ENCODE measurements at regions not wholly inside any gene's neighbourhood (a gene's known extent, or its start where the extent isn't known, plus 50 kb on each side); places are given as distances from the start of the nearest gene placed in this dataset.
"Not testable (repeated sequence)": the region's sequence is repeated elsewhere in the genome, so short reads cannot be mapped to it uniquely, and the experiment has no call there.

- not testable (repeated sequence) for H3K4me3 Mint-ChIP-seq; H3K4me1 Mint-ChIP-seq (ENCODE audit: low read depth); H3K9me3 Mint-ChIP-seq; H3K27me3 Mint-ChIP-seq (ENCODE audit: low read depth); DNase-seq (ENCODE audit: low spot score); H3K36me3 Mint-ChIP-seq (ENCODE audit: low read depth); H3K27ac Mint-ChIP-seq
These were observed 475.4 kb downstream of the GOLGA6L6 start for GRCh38 chr15:20066173-20066572.

- not testable (repeated sequence) for H3K27ac Mint-ChIP-seq; DNase-seq (ENCODE audit: low spot score); H3K9me3 Mint-ChIP-seq; H3K36me3 Mint-ChIP-seq (ENCODE audit: low read depth); H3K4me1 Mint-ChIP-seq (ENCODE audit: low read depth); H3K4me3 Mint-ChIP-seq; H3K27me3 Mint-ChIP-seq (ENCODE audit: low read depth)
These were observed 476.1 kb downstream of the GOLGA6L6 start for GRCh38 chr15:20065508-20065907.

GRCh38 chr15:20063167-20063566 is 478.4 kb downstream of the GOLGA6L6 start:
- H3K27me3 Mint-ChIP-seq (ENCODE audit: low read depth); H3K27ac Mint-ChIP-seq; H3K4me3 Mint-ChIP-seq; H3K36me3 Mint-ChIP-seq (ENCODE audit: low read depth); DNase-seq (ENCODE audit: low spot score); H3K9me3 Mint-ChIP-seq; H3K4me1 Mint-ChIP-seq (ENCODE audit: low read depth): not testable (repeated sequence)

- DNase-seq (ENCODE audit: low spot score); H3K27me3 Mint-ChIP-seq (ENCODE audit: low read depth); H3K36me3 Mint-ChIP-seq (ENCODE audit: low read depth); H3K9me3 Mint-ChIP-seq; H3K4me3 Mint-ChIP-seq; H3K27ac Mint-ChIP-seq; H3K4me1 Mint-ChIP-seq (ENCODE audit: low read depth): not testable (repeated sequence)
These were observed 480.8 kb downstream of the GOLGA6L6 start for GRCh38 chr15:20060838-20061237.

- not testable (repeated sequence) for DNase-seq (ENCODE audit: low spot score); H3K36me3 Mint-ChIP-seq (ENCODE audit: low read depth); H3K27ac Mint-ChIP-seq; H3K4me1 Mint-ChIP-seq (ENCODE audit: low read depth); H3K4me3 Mint-ChIP-seq; H3K27me3 Mint-ChIP-seq (ENCODE audit: low read depth); H3K9me3 Mint-ChIP-seq
These were observed 484.7 kb downstream of the GOLGA6L6 start for GRCh38 chr15:20056871-20057270.

- not testable (repeated sequence) for H3K4me3 Mint-ChIP-seq; H3K27me3 Mint-ChIP-seq (ENCODE audit: low read depth); H3K36me3 Mint-ChIP-seq (ENCODE audit: low read depth); DNase-seq (ENCODE audit: low spot score); H3K4me1 Mint-ChIP-seq (ENCODE audit: low read depth); H3K27ac Mint-ChIP-seq; H3K9me3 Mint-ChIP-seq
These were observed 485.7 kb downstream of the GOLGA6L6 start for GRCh38 chr15:20055921-20056320.

- H3K27me3 Mint-ChIP-seq (ENCODE audit: low read depth); H3K36me3 Mint-ChIP-seq (ENCODE audit: low read depth); H3K4me3 Mint-ChIP-seq; H3K9me3 Mint-ChIP-seq; H3K4me1 Mint-ChIP-seq (ENCODE audit: low read depth); H3K27ac Mint-ChIP-seq; DNase-seq (ENCODE audit: low spot score): not testable (repeated sequence)
These were observed 493.4 kb downstream of the GOLGA6L6 start for GRCh38 chr15:20048189-20048588.

GRCh38 chr15:20045165-20045564 is 496.4 kb downstream of the GOLGA6L6 start:
- H3K4me1 Mint-ChIP-seq (ENCODE audit: low read depth); H3K4me3 Mint-ChIP-seq; H3K27me3 Mint-ChIP-seq (ENCODE audit: low read depth); H3K27ac Mint-ChIP-seq; H3K9me3 Mint-ChIP-seq; H3K36me3 Mint-ChIP-seq (ENCODE audit: low read depth); DNase-seq (ENCODE audit: low spot score): not testable (repeated sequence)

- not testable (repeated sequence) for H3K27me3 Mint-ChIP-seq (ENCODE audit: low read depth)
These were observed 500.9 kb downstream of the GOLGA6L6 start for GRCh38 chr15:20040691-20041090.

GRCh38 chr15:20025040-20025439 is 516.6 kb downstream of the GOLGA6L6 start:
- not testable (repeated sequence) for H3K27ac Mint-ChIP-seq; H3K27me3 Mint-ChIP-seq (ENCODE audit: low read depth); H3K9me3 Mint-ChIP-seq; H3K4me3 Mint-ChIP-seq; H3K4me1 Mint-ChIP-seq (ENCODE audit: low read depth); DNase-seq (ENCODE audit: low spot score); H3K36me3 Mint-ChIP-seq (ENCODE audit: low read depth)

More at GRCh38 chr15:20040691-20041090, 500.9 kb downstream of the GOLGA6L6 start:
- not testable (repeated sequence) for H3K4me1 Mint-ChIP-seq (ENCODE audit: low read depth); H3K36me3 Mint-ChIP-seq (ENCODE audit: low read depth); H3K4me3 Mint-ChIP-seq; H3K9me3 Mint-ChIP-seq; H3K27ac Mint-ChIP-seq; DNase-seq (ENCODE audit: low spot score)

GRCh38 chr15:20022349-20022748 is 519.3 kb downstream of the GOLGA6L6 start:
- H3K27me3 Mint-ChIP-seq (ENCODE audit: low read depth); H3K4me1 Mint-ChIP-seq (ENCODE audit: low read depth); H3K9me3 Mint-ChIP-seq; DNase-seq (ENCODE audit: low spot score); H3K27ac Mint-ChIP-seq; H3K4me3 Mint-ChIP-seq; H3K36me3 Mint-ChIP-seq (ENCODE audit: low read depth): not testable (repeated sequence)

- H3K4me3 Mint-ChIP-seq; H3K9me3 Mint-ChIP-seq; H3K4me1 Mint-ChIP-seq (ENCODE audit: low read depth); H3K27ac Mint-ChIP-seq; DNase-seq (ENCODE audit: low spot score); H3K36me3 Mint-ChIP-seq (ENCODE audit: low read depth); H3K27me3 Mint-ChIP-seq (ENCODE audit: low read depth): not testable (repeated sequence)
These were observed 520.2 kb downstream of the GOLGA6L6 start for GRCh38 chr15:20021351-20021750.

GRCh38 chr15:20020588-20020987 is 521.0 kb downstream of the GOLGA6L6 start:
- not testable (repeated sequence) for H3K27ac Mint-ChIP-seq; H3K4me1 Mint-ChIP-seq (ENCODE audit: low read depth); H3K4me3 Mint-ChIP-seq; H3K9me3 Mint-ChIP-seq; H3K36me3 Mint-ChIP-seq (ENCODE audit: low read depth); H3K27me3 Mint-ChIP-seq (ENCODE audit: low read depth); DNase-seq (ENCODE audit: low spot score)

GRCh38 chr15:20019758-20020157 is 521.8 kb downstream of the GOLGA6L6 start:
- not testable (repeated sequence) for H3K4me3 Mint-ChIP-seq

GRCh38 chr15:20017581-20017980 is 524.0 kb downstream of the GOLGA6L6 start:
- not testable (repeated sequence) for H3K27ac Mint-ChIP-seq; H3K27me3 Mint-ChIP-seq (ENCODE audit: low read depth); H3K4me1 Mint-ChIP-seq (ENCODE audit: low read depth); H3K36me3 Mint-ChIP-seq (ENCODE audit: low read depth); DNase-seq (ENCODE audit: low spot score); H3K4me3 Mint-ChIP-seq; H3K9me3 Mint-ChIP-seq

More at GRCh38 chr15:20019758-20020157, 521.8 kb downstream of the GOLGA6L6 start:
- not testable (repeated sequence) for H3K36me3 Mint-ChIP-seq (ENCODE audit: low read depth); H3K27ac Mint-ChIP-seq; H3K9me3 Mint-ChIP-seq; DNase-seq (ENCODE audit: low spot score); H3K27me3 Mint-ChIP-seq (ENCODE audit: low read depth); H3K4me1 Mint-ChIP-seq (ENCODE audit: low read depth)

- DNase-seq (ENCODE audit: low spot score); H3K4me1 Mint-ChIP-seq (ENCODE audit: low read depth): not testable (repeated sequence)
These were observed 524.7 kb downstream of the GOLGA6L6 start for GRCh38 chr15:20016941-20017340.

More at GRCh38 chr15:20016941-20017340, 524.7 kb downstream of the GOLGA6L6 start:
- not testable (repeated sequence) for H3K27me3 Mint-ChIP-seq (ENCODE audit: low read depth); H3K4me3 Mint-ChIP-seq; H3K27ac Mint-ChIP-seq; H3K9me3 Mint-ChIP-seq; H3K36me3 Mint-ChIP-seq (ENCODE audit: low read depth)
